ENCODE measurements at regions not wholly inside any gene's neighbourhood (a gene's known extent, or its start where the extent isn't known, plus 50 kb on each side); places are given as distances from the start of the nearest gene placed in this dataset.

DNA sequence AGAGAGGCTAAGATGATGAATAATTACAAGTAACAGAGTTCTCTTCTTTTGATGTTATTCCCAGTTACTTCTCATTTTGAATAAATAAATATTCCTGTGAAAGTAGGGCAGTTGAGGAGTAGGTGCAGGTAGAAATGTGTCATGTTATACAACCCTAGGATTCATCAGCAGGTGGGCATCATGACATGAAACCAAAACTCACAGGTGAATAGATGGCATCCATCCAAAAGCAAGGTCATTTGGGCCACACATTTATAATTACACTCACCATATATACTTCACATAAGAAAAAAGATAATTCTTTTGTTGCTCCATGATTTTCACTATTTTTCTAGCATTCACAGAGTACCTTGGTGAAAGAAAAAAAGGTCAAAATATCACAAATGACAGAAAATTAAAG, 273.6 kb downstream of the ZBBX start:
- no peak for TF ChIP-seq POU2F2 (IDR thresholded peaks at IDR 0.05; ENCODE audit: low read depth, low read length)
- no peak for TF ChIP-seq TAF1 (IDR thresholded peaks at IDR 0.05; ENCODE audit: low read depth, low read length)
- no peak for TF ChIP-seq POLR2A (IDR thresholded peaks at IDR 0.05; ENCODE audit: low read depth, low read length)
- no peak for TF ChIP-seq POLR2AphosphoS5 (IDR thresholded peaks at IDR 0.05; ENCODE audit: low read depth, low read length)
- no peak for TF ChIP-seq SPI1 (IDR thresholded peaks at IDR 0.05; ENCODE audit: low read depth, low read length)
- no peak for TF ChIP-seq PAX5 (IDR thresholded peaks at IDR 0.05; ENCODE audit: insufficient read depth, low read length, severe bottlenecking)
